ENCODE measurements at regions not wholly inside any gene's neighbourhood (a gene's known extent, or its start where the extent isn't known, plus 50 kb on each side); places are given as distances from the start of the nearest gene placed in this dataset.

- TF ChIP-seq CTCF (IDR thresholded peaks at IDR 0.05) = no peak
- TF ChIP-seq POLR2A (IDR thresholded peaks at IDR 0.05) = no peak
Observed at GRCh38 chr5:120231563-120231962, 232.5 kb upstream of the PRR16 start.
